ENCODE measurements at regions not wholly inside any gene's neighbourhood (a gene's known extent, or its start where the extent isn't known, plus 50 kb on each side); places are given as distances from the start of the nearest gene placed in this dataset.

DNA sequence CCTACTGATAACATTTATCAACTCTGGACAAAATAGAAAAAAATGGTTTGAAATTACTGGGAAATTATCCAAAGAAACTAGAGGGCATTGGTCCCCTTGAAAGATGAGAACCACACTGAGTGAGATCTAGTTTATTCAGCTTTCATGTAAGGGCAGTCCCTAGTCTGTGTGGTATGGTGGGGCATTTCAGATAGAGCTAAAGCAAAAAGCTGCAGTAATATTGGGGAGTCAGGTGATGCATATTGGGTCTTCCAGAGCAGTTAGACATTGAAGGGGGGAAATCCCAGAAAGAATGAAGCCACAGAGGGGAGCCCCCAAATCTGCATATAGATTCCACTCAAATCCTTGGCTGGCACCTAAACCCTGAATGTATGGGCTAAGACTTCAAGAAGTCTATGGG lies 347.7 kb upstream of the POU3F1 start:
- no peaks in the 10 kb centered on the region for H3K9me3 ChIP-seq (ENCODE audit: severe bottlenecking)
- H3K27me3 ChIP-seq (ENCODE audit: insufficient read depth, poor library complexity, severe bottlenecking) = peaks cover 9% of the 10 kb centered on the region
- ATAC-seq (ENCODE audit: low read depth) (no peak), DNase-seq (ENCODE audit: low spot score) (no peak)
- TF ChIP-seq, protein P1, sequence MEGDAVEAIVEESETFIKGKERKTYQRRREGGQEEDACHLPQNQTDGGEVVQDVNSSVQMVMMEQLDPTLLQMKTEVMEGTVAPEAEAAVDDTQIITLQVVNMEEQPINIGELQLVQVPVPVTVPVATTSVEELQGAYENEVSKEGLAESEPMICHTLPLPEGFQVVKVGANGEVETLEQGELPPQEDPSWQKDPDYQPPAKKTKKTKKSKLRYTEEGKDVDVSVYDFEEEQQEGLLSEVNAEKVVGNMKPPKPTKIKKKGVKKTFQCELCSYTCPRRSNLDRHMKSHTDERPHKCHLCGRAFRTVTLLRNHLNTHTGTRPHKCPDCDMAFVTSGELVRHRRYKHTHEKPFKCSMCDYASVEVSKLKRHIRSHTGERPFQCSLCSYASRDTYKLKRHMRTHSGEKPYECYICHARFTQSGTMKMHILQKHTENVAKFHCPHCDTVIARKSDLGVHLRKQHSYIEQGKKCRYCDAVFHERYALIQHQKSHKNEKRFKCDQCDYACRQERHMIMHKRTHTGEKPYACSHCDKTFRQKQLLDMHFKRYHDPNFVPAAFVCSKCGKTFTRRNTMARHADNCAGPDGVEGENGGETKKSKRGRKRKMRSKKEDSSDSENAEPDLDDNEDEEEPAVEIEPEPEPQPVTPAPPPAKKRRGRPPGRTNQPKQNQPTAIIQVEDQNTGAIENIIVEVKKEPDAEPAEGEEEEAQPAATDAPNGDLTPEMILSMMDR (IDR thresholded peaks at IDR 0.05; ENCODE audit: poor library complexity, severe bottlenecking) = no peak
- H3K4me3 ChIP-seq (ENCODE audit: severe bottlenecking) = no peak overlapping the region
- H3K27ac ChIP-seq (ENCODE audit: poor library complexity, severe bottlenecking) = no peak overlapping the region
- H3K4me1 ChIP-seq (ENCODE audit: insufficient read depth, poor library complexity, severe bottlenecking) = no peaks in the 10 kb centered on the region
- H3K36me3 ChIP-seq (ENCODE audit: low read depth) = no peaks in the 10 kb centered on the region

DNA sequence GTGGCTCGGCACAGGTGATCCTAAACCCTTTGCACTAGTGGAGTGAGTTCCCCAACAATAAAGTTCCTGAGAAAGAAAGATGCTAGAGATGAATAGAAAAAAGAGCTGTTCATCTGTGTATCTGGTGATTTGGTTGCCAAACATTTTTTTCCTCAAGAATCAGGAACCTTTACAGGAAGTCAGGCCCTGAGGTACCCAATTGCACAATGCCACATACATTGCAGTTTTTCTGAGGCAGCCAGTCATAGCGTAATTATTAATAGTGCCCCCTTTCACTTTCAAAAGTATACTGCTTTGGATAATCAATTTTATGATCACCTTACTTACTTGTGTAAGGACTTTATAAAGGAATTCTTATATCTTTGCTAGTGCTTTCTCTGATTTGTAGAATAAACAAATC lies 346.3 kb upstream of the POU3F1 start:
- no peak for ATAC-seq (ENCODE audit: low read depth)
- no peak for DNase-seq (ENCODE audit: low spot score)
- no peaks in the 10 kb centered on the region for H3K36me3 ChIP-seq (ENCODE audit: low read depth)

GRCh38 chr1:38381256-38381655 lies 334.7 kb upstream of the POU3F1 start:
- Histone ChIP-seq H3K27ac (ENCODE audit: poor library complexity, severe bottlenecking) (no peak overlapping the region), H3K36me3 (ENCODE audit: low read depth) (no peaks in the 10 kb centered on the region), H3K9me3 (ENCODE audit: severe bottlenecking) (no peaks in the 10 kb centered on the region), H3K4me1 (ENCODE audit: insufficient read depth, poor library complexity, severe bottlenecking) (no peaks in the 10 kb centered on the region), H3K27me3 (ENCODE audit: insufficient read depth, poor library complexity, severe bottlenecking) (no peaks in the 10 kb centered on the region), H3K4me3 (ENCODE audit: severe bottlenecking) (no peak overlapping the region)
- DNase-seq (ENCODE audit: low spot score) = no peak
- no peak for ATAC-seq (ENCODE audit: low read depth)
- TF ChIP-seq, protein P1 (IDR thresholded peaks at IDR 0.05; ENCODE audit: poor library complexity, severe bottlenecking) = no peak

More for the DNA sequence above, 346.3 kb upstream of the POU3F1 start:
- TF ChIP-seq, protein P1 (IDR thresholded peaks at IDR 0.05; ENCODE audit: poor library complexity, severe bottlenecking) = no peak
- Histone ChIP-seq H3K9me3 (ENCODE audit: severe bottlenecking) (no peaks in the 10 kb centered on the region), H3K4me1 (ENCODE audit: insufficient read depth, poor library complexity, severe bottlenecking) (no peaks in the 10 kb centered on the region), H3K27ac (ENCODE audit: poor library complexity, severe bottlenecking) (no peak overlapping the region), H3K4me3 (ENCODE audit: severe bottlenecking) (no peak overlapping the region), H3K27me3 (ENCODE audit: insufficient read depth, poor library complexity, severe bottlenecking) (peaks cover 9% of the 10 kb centered on the region)

- Histone ChIP-seq H3K4me1 (ENCODE audit: insufficient read depth, poor library complexity, severe bottlenecking) (no peaks in the 10 kb centered on the region), H3K36me3 (ENCODE audit: low read depth) (no peaks in the 10 kb centered on the region), H3K4me3 (ENCODE audit: severe bottlenecking) (no peak overlapping the region), H3K27me3 (ENCODE audit: insufficient read depth, poor library complexity, severe bottlenecking) (no peaks in the 10 kb centered on the region), H3K9me3 (ENCODE audit: severe bottlenecking) (no peaks in the 10 kb centered on the region), H3K27ac (ENCODE audit: poor library complexity, severe bottlenecking) (no peak overlapping the region)
- ATAC-seq (ENCODE audit: low read depth) (no peak), DNase-seq (ENCODE audit: low spot score) (no peak)
- TF ChIP-seq, protein P1 (IDR thresholded peaks at IDR 0.05; ENCODE audit: poor library complexity, severe bottlenecking) = no peak
These were observed 330.0 kb upstream of the POU3F1 start for GRCh38 chr1:38376577-38376976.

GRCh38 chr1:38375035-38375434 lies 328.4 kb upstream of the POU3F1 start:
- no peaks in the 10 kb centered on the region for H3K9me3 ChIP-seq (ENCODE audit: severe bottlenecking)
- H3K36me3 ChIP-seq (ENCODE audit: low read depth) = no peaks in the 10 kb centered on the region
- no peak overlapping the region for H3K4me3 ChIP-seq (ENCODE audit: severe bottlenecking)
- TF ChIP-seq, protein P1 (IDR thresholded peaks at IDR 0.05; ENCODE audit: poor library complexity, severe bottlenecking) = no peak
- no peak overlapping the region for H3K27ac ChIP-seq (ENCODE audit: poor library complexity, severe bottlenecking)
- no peak for DNase-seq (ENCODE audit: low spot score)
- no peaks in the 10 kb centered on the region for H3K4me1 ChIP-seq (ENCODE audit: insufficient read depth, poor library complexity, severe bottlenecking)
- H3K27me3 ChIP-seq (ENCODE audit: insufficient read depth, poor library complexity, severe bottlenecking) = peaks cover 4% of the 10 kb centered on the region
- no peak for ATAC-seq (ENCODE audit: low read depth)

Measured in RWPE2 (cell line).